ENCODE measurements at regions not wholly inside any gene's neighbourhood (a gene's known extent, or its start where the extent isn't known, plus 50 kb on each side); places are given as distances from the start of the nearest gene placed in this dataset.

DNA sequence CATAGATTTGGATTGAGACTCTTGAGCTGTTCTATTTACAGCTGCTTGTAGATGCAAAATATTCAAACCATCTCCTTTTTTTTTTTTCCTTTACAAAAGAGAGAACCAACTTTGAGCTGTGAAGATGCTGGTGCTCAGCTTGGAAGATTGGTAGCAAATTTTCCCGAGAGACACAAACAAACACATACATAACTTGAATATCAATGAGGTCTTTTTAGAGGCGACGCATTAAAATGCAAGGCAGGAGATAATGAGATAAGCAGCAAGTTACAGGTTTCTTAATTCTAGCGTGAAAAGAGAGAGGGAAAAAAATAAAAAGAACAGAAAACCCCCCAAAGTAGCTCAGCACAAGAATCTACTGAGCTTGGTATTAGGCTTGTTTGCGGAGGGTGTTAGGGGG lies 247.0 kb upstream of the SORL1-AS1 start:
- H3K27ac ChIP-seq: no peak overlapping the region
- no peak for ATAC-seq (replicated peaks in 6 of 8)
- H3K4me1 ChIP-seq (replicated peaks in 1 of 2): peaks cover 2 to 19% of the 10 kb centered on the region in 2 donors
- in situ Hi-C loops (cut with MboI; ENCODE audit: low pct_unique_long_range_greater_than_20kb in 2 of 9, low sequenced_read_pairs in 9 of 9, unreplicated experiment in 9 of 9): no loop called here
- WGBS, 10 experiments: 50 to 82% (median 70%) methylated on average over 2 to 5 of the region's 5 CpGs
- H3K4me3 ChIP-seq: no peak overlapping the region

DNA sequence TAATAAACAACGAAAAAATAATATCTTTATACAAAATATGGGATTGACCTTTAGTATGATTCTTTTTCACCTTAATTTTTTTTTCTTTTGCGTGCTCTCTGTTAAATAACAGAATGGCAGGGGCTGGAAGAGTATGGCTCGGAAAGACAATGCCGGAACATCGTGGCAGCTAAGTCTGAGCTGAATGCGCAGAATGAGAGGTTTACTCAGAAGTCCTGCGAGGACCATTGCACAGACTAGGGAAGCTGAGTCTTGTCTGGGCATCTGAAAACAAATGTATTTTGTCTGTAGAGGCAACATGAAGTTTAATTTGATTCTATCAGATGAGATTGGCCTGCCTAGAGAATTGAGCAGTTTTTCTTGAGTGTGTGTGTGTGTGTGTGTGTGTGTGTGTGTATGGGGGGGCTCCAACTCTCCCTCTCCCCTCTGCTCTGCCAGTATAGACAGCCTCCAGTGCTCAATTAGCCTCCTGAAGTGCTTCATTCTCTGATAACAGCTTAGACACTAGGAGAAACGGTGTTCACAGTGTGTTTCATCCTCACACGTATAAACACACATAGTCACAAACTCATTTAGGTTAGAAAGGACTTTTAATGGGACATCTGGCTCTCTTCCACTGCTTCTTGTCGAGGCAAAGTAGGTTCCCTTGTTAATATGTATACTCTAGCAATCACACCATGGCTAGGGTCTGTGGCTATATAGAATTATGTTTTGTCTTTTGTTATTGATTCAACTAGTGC lies 244.3 kb upstream of the SORL1-AS1 start:
- Histone ChIP-seq H3K4me1 (replicated peaks in 1 of 2) (peaks cover 2 to 14% of the 10 kb centered on the region in 2 donors), H3K27ac (no peak overlapping the region), H3K4me3 (no peak overlapping the region)
- 57 to 100% (median 76%) methylated on average over 2 to 8 of the region's 10 CpGs for WGBS, 10 experiments
- ATAC-seq (replicated peaks in 6 of 8): peak in 4 of 8 experiments; percentile 2 to 34 (median 30)
- in situ Hi-C loops (cut with MboI; ENCODE audit: low pct_unique_long_range_greater_than_20kb in 2 of 9, low sequenced_read_pairs in 9 of 9, unreplicated experiment in 9 of 9): no loop called here

DNA sequence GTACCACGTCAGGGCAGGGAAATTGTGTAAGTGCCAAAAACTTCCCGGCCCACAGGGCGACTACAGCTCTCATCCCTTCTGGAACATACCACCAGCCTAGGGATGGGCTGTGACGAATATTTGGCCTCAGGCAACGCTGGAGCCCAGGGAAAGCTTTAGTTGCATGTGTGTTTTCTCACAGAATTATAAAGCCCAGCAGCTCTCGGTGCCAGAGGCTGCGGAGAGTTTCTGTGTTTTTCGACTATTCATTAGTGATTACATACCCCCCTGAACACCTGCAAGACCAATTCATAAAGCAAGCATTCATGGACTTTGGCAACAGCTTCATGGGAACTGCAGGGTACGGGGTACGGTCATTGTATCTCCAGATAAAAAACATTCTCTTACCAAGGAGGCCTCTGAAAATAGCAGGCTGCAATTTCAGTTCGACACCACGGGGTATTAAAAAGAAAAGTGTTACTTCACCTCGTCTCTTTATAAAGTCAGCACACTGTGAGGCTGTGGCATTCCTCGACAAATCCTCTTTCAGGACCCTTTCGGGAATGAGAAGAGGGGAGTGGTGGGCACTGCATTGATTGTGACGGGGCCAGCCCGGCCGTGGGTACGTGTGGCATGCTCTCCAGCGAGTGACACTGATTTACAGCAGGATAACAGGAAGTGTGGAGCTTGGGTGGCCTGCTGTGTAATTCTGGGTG lies 243.6 kb upstream of the SORL1-AS1 start:
- peak in 6 of 8 experiments; percentile 49 to 91 (median 84) for ATAC-seq (replicated peaks in 6 of 8)
- peaks cover 2 to 14% of the 10 kb centered on the region in 2 donors for H3K4me1 ChIP-seq (replicated peaks in 1 of 2)
- H3K4me3 ChIP-seq: no peak overlapping the region
- in situ Hi-C loops (cut with MboI; ENCODE audit: low pct_unique_long_range_greater_than_20kb in 2 of 9, low sequenced_read_pairs in 9 of 9, unreplicated experiment in 9 of 9): no loop called here
- WGBS, 10 experiments: 17 to 72% (median 58%) methylated on average over 1 to 17 of the region's 20 CpGs; no CpG with 5 or more reads in 2 of the 10 experiments
- no peak overlapping the region for H3K27ac ChIP-seq

DNA sequence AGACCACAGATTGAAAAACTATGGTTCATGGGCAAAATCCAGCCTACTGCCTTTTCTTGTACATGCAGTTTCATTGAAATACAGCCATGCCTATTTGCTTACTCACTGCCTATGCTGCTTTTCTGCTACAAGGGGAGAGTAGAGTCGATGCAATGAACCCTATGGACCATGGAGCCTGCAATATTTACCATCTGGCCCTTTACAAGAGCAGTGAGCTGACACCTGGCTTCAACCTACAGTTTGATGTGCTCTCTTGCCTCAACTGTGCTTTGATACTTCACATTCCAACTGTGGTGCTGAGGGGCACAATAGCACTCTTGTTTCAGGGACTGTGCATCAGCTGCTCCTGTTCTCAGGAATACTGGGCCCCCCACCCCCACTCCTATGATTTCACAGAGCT lies 239.5 kb upstream of the SORL1-AS1 start:
- Histone ChIP-seq H3K27ac (no peak overlapping the region), H3K4me1 (replicated peaks in 1 of 2) (peaks cover 14 to 25% of the 10 kb centered on the region in 2 donors), H3K4me3 (no peak overlapping the region)
- in situ Hi-C loops (cut with MboI; ENCODE audit: low pct_unique_long_range_greater_than_20kb in 2 of 9, low sequenced_read_pairs in 9 of 9, unreplicated experiment in 9 of 9): no loop called here
- no peak for ATAC-seq (replicated peaks in 6 of 8)
- 0 to 83% (median 60%) methylated on average over 1 of the region's 1 CpG; no CpG with 5 or more reads in 4 of the 10 experiments for WGBS, 10 experiments

DNA sequence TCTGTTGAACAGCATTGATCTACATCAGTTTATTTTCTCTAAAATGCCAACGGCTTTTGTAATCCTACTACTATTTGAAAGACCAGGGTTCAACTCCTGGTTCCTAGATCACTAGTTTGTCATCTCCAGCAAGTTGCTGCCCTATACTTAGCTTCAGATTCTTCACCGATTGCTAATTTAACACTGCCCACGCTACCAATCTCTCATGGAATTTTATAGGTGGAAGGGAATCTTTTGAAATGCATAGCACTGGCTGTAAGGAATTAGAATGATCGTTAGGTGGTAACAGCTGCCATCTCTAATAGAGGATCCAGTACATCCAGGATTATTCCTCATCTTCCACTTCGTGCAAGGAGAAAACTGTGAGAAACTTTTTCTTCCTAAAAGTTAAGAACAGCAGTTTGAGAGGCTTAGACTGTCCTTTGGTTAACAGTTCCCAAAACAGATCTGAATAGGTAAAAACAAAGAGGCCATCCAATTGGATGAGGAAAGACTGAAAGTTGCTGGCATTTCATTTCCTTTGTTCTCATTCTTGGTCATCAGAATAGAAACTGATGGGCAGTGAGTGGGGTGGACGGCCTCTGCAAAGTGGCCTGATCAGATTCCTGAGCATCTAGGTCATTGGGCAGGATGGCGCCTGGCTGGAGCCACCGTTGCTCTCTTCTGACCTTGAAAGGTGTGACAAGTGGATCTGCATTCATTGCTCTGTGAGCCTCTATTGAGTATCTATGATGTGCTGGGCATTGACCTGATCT lies 236.3 kb upstream of the SORL1-AS1 start:
- in situ Hi-C loops (cut with MboI; ENCODE audit: low pct_unique_long_range_greater_than_20kb in 2 of 9, low sequenced_read_pairs in 9 of 9, unreplicated experiment in 9 of 9): no loop called here
- no peak overlapping the region for H3K27ac ChIP-seq
- no peak for ATAC-seq (replicated peaks in 6 of 8)
- H3K4me3 ChIP-seq: no peak overlapping the region
- 46 to 88% (median 75%) methylated on average over 1 to 8 of the region's 8 CpGs; no CpG with 5 or more reads in 1 of the 10 experiments for WGBS, 10 experiments
- peaks cover 11 to 14% of the 10 kb centered on the region in 2 donors for H3K4me1 ChIP-seq (replicated peaks in 1 of 2)

DNA sequence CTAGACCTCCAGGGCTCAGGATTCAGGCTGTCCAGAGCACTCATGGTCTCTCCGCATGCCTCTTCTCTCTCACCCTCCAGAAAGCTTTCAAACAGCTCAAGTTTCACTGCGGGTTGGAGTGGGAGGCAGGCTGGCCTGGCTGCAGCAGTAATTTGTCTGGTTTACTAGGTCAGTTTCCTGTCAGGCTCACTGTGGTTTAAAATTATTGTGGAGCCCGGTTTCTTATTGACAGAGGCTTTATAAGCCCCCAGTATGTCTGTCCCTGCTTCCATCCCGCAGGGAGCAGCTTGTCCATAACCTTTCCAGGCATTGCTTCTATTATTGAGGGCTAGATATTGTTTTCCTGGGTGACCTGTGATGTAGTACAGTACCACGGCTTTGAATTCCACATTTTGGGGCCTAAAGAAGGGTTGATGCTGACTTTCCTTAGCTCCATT lies 235.3 kb upstream of the SORL1-AS1 start:
- in situ Hi-C loops (cut with MboI; ENCODE audit: low pct_unique_long_range_greater_than_20kb in 2 of 9, low sequenced_read_pairs in 9 of 9, unreplicated experiment in 9 of 9): no loop called here
- Histone ChIP-seq H3K27ac (peak overlapping the region in 1 of 2 donors; percentile 46), H3K4me1 (replicated peaks in 1 of 2) (peaks cover 11 to 14% of the 10 kb centered on the region in 2 donors), H3K4me3 (no peak overlapping the region)
- ATAC-seq (replicated peaks in 6 of 8): peak in 4 of 8 experiments; percentile 20 to 60 (median 46)
- WGBS, 10 experiments: 0 to 100% (median 53%) methylated on average over 1 to 4 of the region's 5 CpGs; no CpG with 5 or more reads in 3 of the 10 experiments

DNA sequence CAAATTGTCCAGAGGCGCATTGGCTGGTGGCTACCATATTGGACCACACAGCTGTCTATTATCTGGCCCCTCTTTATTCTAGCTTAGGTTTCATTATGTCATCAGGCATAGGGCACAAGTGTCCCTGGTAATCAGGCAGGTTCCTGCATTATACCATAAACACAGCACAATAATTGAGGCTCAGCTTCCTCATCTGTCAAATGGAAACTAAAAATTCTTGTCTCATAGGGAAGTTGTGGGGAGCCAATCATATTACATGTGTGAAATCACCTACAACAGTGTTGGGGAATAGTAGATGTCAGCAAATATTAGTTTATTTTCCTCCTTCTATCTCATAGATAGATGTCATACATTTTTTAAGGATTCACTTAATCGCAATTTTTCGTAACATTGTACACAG lies 231.0 kb upstream of the SORL1-AS1 start:
- peaks cover 11 to 14% of the 10 kb centered on the region in 2 donors for H3K4me1 ChIP-seq (replicated peaks in 1 of 2)
- H3K4me3 ChIP-seq: no peak overlapping the region
- no peak overlapping the region for H3K27ac ChIP-seq
- no peak for ATAC-seq (replicated peaks in 6 of 8)
- 80 to 100% (median 100%) methylated on average over 2 to 3 of the region's 3 CpGs; no CpG with 5 or more reads in 2 of the 10 experiments for WGBS, 10 experiments
- in situ Hi-C loops (cut with MboI; ENCODE audit: low pct_unique_long_range_greater_than_20kb in 2 of 9, low sequenced_read_pairs in 9 of 9, unreplicated experiment in 9 of 9): no loop called here

Measured in motor neuron (in vitro differentiated cells).